Endometrium (tissue), 2 donors: ENCODE measurements at regions not wholly inside any gene's neighbourhood (a gene's known extent, or its start where the extent isn't known, plus 50 kb on each side); places are given as distances from the start of the nearest gene placed in this dataset.

Experiments used
- FAIRE-seq: peaks from 2 replicates; lab custom pipeline; 2012; peaks lifted over from hg19 to GRCh38; lab: Jason Lieb, UNC
- donor health status: control.
- donor health status: control.

- no peak for FAIRE-seq
Observed at GRCh38 chr5:33210978-33211377, 229.8 kb upstream of the TARS1 start.

DNA sequence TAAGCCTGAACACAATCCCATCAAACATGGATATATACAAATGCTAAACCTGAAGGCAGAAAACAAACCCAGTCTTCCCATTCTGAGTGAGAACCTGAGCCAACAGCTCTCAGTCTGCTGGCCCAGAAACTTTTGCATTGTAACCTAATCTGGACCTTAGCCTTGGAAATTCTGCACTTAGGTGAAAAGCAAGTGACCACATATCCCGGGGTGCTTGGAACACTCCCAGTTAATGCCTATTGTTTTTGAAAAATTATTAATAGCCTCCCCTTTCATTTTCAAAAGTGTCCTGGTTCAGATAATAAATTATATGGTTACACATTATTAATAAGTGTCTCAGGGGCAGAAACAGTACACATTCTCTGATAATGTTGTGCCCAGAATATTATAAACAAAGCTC, 228.3 kb upstream of the TARS1 start:
- no peak for FAIRE-seq

GRCh38 chr5:33212900-33213299, 227.9 kb upstream of the TARS1 start:
- FAIRE-seq, result no peak

- FAIRE-seq, result no peak
Observed at GRCh38 chr5:33223563-33224284, 217.0 kb upstream of the TARS1 start.

GRCh38 chr5:33224285-33224961, 216.3 kb upstream of the TARS1 start:
- FAIRE-seq, result no peak

GRCh38 chr5:33227247-33227646, 213.5 kb upstream of the TARS1 start:
- no peak for FAIRE-seq

- FAIRE-seq, result no peak
Observed at GRCh38 chr5:33227746-33228145, 213.0 kb upstream of the TARS1 start.

GRCh38 chr5:33228149-33228548, 212.6 kb upstream of the TARS1 start:
- FAIRE-seq, result no peak

DNA sequence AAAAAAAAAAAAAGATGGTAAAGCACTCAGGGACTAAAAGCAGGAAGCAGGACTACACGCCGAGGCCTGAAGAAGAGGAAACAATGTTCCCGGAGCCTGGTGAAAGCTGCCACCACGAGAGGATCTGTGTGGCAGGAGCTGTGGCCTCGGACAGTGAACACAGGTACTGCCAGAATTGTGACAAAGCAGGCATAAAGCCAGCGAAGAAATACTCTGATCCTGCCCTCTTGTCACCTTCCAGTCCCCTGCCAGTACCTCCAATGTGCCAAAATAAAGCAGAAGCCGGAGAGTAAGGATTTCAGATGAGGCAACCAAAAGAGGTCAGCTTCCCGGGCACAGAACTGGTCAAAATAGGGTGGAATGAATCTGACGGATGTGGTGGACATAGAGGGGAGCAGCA, 211.5 kb upstream of the TARS1 start:
- FAIRE-seq, result no peak

DNA sequence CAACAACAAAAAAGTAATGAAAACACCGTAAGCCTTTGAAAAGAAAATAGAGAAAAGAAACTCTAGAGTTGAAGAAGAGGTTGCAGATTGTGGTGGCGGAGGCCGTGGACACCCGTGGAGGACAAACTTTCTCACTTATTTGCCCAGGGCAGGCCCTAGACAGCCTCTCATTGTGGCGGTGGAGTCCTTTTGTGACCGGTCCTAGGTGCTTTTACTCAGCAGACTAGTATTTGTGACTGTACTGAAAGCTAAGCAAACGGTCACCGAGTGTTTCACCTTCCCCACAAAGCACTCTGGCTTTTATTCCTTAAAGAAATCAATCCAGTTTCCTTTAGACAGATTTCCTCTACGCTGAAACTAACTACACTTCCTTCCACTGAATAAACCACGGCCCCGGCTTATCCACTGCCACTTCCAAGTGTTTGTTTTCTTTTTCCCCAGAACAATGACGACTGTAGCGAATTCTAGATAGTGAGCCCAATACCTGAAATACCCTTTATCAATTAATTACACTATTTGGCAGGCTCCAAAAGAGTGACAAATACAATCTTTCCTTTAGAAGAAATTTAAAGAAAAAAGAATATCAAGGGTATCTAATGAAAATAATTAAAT, 210.2 kb upstream of the TARS1 start:
- FAIRE-seq, result no peak

DNA sequence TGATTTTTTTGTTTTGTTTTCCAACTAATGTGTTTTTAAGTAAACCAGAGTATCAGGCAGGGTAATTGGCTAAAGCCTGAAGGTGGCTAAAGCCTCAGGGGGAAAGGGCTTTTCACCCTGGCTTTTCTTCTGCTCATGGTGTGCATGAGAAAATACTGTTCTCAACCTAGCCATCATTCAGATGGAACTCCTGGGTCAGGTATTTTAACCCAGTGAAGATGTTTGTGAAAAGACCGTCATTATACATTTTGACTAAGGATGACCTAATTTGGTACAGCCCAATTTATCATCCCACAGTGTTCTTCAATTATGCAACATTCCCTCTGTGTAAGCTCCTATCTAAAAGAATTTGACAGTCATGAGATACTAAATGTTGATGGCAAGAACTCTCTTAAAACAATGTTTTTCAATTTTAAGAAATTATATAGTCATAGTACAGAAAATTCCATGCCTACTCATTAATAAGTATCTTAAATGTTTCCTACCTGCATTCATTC, 209.5 kb upstream of the TARS1 start:
- FAIRE-seq, result no peak

GRCh38 chr5:33231935-33232334, 208.8 kb upstream of the TARS1 start:
- no peak for FAIRE-seq

- no peak for FAIRE-seq
Observed at GRCh38 chr5:33232731-33233505, 207.8 kb upstream of the TARS1 start.

- FAIRE-seq, result no peak
Observed at GRCh38 chr5:33235304-33235703, 205.5 kb upstream of the TARS1 start.

- FAIRE-seq, result no peak
Observed at GRCh38 chr5:33235824-33236223, 204.9 kb upstream of the TARS1 start.

GRCh38 chr5:33237471-33237870, 203.3 kb upstream of the TARS1 start:
- FAIRE-seq, result no peak

DNA sequence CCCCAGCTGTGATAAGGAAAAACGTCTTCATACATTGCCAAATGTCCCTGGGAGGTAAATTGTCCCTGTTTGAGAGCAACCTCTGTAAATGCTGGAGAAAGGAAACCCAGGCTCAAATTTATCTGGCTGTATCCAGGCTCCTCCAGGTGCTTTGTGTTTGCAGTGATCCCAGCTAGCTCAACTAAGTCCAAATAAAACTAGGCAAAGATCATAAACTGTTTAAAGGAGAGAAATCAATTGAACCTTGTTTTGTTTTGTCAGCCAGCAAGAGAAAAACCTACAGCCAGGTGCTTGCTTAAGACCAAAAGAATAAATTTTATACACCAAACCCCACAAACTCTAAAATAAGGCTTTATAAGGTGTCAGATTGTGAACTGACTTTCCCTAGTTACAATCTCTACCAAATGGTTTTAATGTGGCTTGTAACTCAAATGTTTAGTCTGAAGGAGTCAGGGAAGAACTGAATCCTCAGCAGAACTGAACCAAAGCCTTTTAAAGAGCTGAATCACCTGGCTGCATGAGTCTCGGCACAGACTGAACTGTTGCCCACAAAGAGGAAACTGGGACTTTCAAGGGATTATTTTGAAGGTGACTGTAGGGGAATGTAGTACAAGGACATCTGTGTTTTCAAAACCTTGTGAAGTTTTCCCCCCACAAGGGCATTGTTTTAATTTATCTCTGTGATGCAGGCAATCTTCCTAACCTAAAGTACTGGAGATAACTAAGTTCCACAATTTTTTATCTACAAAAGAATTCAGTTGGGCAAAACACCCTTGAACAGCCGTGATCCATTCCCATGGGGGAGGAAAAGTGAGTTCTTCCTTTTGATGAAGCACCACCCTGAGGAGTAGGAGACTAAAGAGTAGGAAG, 201.7 kb upstream of the TARS1 start:
- FAIRE-seq, result no peak

DNA sequence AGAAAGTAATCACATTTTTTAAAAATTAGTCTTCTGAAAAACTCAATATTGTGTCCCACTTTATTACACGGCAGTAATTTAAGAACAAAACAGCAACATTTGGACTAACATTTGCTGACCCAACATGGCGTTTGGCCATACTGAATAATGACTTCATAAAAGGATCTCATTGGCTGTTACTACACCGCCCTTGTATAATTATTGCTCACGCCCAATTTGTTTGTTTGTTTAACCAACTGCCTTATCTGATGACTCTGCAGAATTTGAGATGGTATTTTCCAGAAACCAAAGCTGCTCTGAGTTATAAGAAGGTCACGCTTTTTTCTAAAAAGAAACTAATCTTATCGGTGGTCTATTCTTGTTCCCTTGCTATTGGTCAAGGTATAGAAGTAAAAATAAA, 200.2 kb upstream of the TARS1 start:
- FAIRE-seq, result peak; percentile 18

DNA sequence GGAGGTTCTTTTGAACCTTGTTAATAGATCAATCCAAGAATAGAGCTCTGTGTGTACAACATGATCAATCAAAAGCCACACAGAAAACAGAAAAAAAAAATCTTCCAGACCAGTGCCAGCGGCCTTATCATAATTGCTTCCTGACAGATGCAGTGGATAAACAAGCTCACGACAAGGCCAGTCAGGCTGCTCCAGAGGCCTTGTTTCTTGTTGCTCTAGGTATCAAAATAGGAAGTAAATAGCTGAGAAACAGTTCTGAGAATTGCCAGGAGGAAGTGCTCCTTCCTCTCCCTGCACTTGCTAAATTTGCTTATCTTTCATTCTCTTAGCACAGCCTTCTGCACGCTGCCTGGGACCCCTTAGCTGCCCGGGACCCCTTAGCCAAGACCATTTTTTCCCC, 199.0 kb upstream of the TARS1 start:
- FAIRE-seq, result no peak

DNA sequence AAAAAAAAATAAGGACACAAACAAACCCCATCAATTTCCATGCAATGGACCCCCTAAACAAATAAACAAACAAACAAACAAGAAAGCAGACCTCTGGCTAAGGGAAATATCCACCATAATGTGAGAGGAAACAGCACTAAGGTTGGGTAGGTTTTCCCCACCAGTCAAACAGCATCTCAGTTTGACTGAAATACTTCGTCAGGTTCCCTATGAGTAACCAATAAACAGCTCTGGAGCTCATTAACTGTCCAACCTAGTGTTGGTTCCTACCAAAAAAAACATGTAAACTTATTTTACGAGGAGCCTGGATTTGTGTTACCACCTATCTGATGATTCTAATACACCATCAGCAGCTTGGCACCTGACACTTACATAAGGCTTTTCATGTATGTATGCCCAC, 198.5 kb upstream of the TARS1 start:
- FAIRE-seq, result no peak

DNA sequence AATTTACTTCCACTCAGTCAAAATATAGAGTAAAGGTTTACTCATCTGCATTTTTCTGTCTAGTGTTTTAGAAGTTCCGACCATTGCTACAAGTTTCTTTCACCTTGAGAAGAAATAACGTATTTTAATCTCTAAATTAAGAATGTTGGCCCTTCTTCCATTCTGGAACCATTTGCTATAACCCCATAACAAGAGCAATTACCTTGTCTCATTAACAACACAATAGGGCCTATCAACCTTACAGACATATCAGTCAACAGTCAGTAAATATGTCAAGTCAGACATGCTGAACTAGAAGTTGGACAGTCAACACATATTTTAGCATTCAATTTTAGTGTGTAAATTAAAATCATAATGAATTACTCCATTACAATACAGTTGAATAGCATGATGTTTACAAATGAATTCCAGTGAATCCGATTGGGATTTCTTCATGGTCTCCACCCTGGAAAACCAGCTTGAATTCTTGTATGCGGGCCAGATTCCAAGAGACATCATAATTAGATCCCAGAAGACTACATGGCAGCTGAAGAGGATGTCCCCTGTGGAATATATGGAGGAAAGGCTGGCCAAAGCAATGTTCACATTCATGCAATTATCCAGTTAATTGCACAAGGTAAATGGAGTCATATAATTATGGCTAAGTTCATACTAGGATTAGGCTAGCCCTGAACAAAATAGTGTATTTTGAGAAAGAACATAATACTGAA, 196.2 kb upstream of the TARS1 start:
- no peak for FAIRE-seq
